Activated CD8-positive, alpha-beta T cell treated with anti-CD3 and anti-CD28 coated beads for 36 hours (primary cell): ENCODE measurements at regions not wholly inside any gene's neighbourhood (a gene's known extent, or its start where the extent isn't known, plus 50 kb on each side); places are given as distances from the start of the nearest gene placed in this dataset.

Source experiments
- ATAC-seq: fragments of 200-7000 bp; cut with Tn5 transposase; one replicate; pipeline ENCODE4 v1.10.0; 2021; ENCODE audit warnings: mild to moderate bottlenecking, moderate library complexity
- CTCF ChIA-PET: fragments of 350-600 bp; sonication (Branson Sonifier 250); formaldehyde crosslinking; loops from one replicate; lab custom pipeline; 2021; ENCODE audit warnings: antibody characterized with exemption; lab: Charles Lee
- POLR2A ChIA-PET: fragments of 350-600 bp; sonication (Branson Sonifier 250); formaldehyde crosslinking; loops from one replicate; lab custom pipeline; 2021; ENCODE audit warnings: antibody characterized with exemption; lab: Charles Lee
- DNase-seq: peaks from one replicate; pipeline ENCODE4 v3.0.0-alpha.2; 2020
- H3K27ac Mint-ChIP-seq: one replicate; pipeline ENCODE4 v1.8.0; 2021; ENCODE audit warnings: mild to moderate bottlenecking, mixed read lengths
- H3K27me3 Mint-ChIP-seq: one replicate; pipeline ENCODE4 v1.8.0; 2021; ENCODE audit warnings: mixed read lengths
- H3K36me3 Mint-ChIP-seq: one replicate; pipeline ENCODE4 v1.8.0; 2021; ENCODE audit warnings: low read depth, mixed read lengths
- H3K4me1 Mint-ChIP-seq: one replicate; pipeline ENCODE4 v1.8.0; 2021; ENCODE audit warnings: low read depth, mixed read lengths
- H3K4me3 Mint-ChIP-seq: one replicate; pipeline ENCODE4 v1.8.0; 2021; ENCODE audit warnings: mild to moderate bottlenecking, moderate library complexity, mixed read lengths
- H3K9me3 Mint-ChIP-seq: one replicate; pipeline ENCODE4 v1.8.0; 2021; ENCODE audit warnings: mixed read lengths
- CTCF ChIP-seq: fragments of 200-600 bp; IDR thresholded peaks from one replicate; pipeline ENCODE4 v1.8.0; 2022; ENCODE audit warnings: antibody characterized with exemption, mild to moderate bottlenecking
- intact Hi-C: fragments of 100-400 bp; cut with micrococcal nuclease; formaldehyde crosslinking; loops from one replicate; pipeline ENCODE4 v1.10.0; 2022

GRCh38 chr14:82122655-82123054 lies 589.0 kb upstream of the SEL1L start:
- no peak for TF ChIP-seq CTCF
- Mint-ChIP-seq H3K27ac (no peak overlapping the region), H3K4me3 (no peak overlapping the region), H3K9me3 (peaks cover 4% of the 10 kb centered on the region), H3K4me1 (no peaks in the 10 kb centered on the region), H3K27me3 (no peaks in the 10 kb centered on the region), H3K36me3 (no peaks in the 10 kb centered on the region)
- intact Hi-C loops, result no loop called here
- ATAC-seq (no peak), DNase-seq (no peak)
- ChIA-PET POLR2A (no interaction called here), CTCF (no interaction called here)

GRCh38 chr14:82124511-82124910 lies 590.9 kb upstream of the SEL1L start:
- DNase-seq, result no peak
- H3K9me3 Mint-ChIP-seq, result no peaks in the 10 kb centered on the region
- ATAC-seq, result no peak
- no peak for TF ChIP-seq CTCF
- ChIA-PET CTCF (no interaction called here), POLR2A (no interaction called here)
- intact Hi-C loops, result no loop called here
- no peaks in the 10 kb centered on the region for H3K27me3 Mint-ChIP-seq
- H3K4me1 Mint-ChIP-seq, result no peaks in the 10 kb centered on the region
- no peaks in the 10 kb centered on the region for H3K36me3 Mint-ChIP-seq
- no peak overlapping the region for H3K27ac Mint-ChIP-seq
- no peak overlapping the region for H3K4me3 Mint-ChIP-seq

DNA sequence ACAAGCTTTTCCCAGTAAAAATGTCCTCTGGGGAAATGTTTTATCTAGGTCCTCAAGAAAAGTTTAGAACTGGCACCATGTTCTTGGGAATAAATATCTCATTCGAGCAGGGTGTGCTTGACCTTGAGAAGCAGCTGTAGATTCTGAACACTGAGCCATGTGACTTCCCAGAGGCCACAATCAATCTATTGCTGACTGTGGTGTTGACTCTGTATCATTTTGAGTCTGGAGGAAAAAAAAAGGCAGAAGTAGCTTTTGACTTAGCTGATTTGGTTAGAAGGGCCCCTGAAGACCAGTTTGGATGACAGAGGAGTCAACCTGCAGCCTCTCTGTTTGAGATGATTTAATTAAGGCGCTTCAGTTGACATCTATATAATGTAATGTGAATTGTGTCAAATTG lies 592.4 kb upstream of the SEL1L start:
- Mint-ChIP-seq H3K4me3 (no peak overlapping the region), H3K27ac (no peak overlapping the region)
- CTCF ChIA-PET, result no interaction called here

GRCh38 chr14:82134411-82134810 lies 600.8 kb upstream of the SEL1L start:
- H3K27ac Mint-ChIP-seq, result no peak overlapping the region
- intact Hi-C loops, result no loop called here
- H3K27me3 Mint-ChIP-seq, result no peaks in the 10 kb centered on the region
- CTCF ChIA-PET, result no interaction called here
- POLR2A ChIA-PET, result no interaction called here
- ATAC-seq (no peak), DNase-seq (no peak)
- no peak for TF ChIP-seq CTCF
- no peak overlapping the region for H3K4me3 Mint-ChIP-seq
- H3K4me1 Mint-ChIP-seq, result no peaks in the 10 kb centered on the region
- no peaks in the 10 kb centered on the region for H3K36me3 Mint-ChIP-seq
- peaks cover 6% of the 10 kb centered on the region for H3K9me3 Mint-ChIP-seq

More for the DNA sequence above, 592.4 kb upstream of the SEL1L start:
- Mint-ChIP-seq H3K36me3 (no peaks in the 10 kb centered on the region), H3K4me1 (no peaks in the 10 kb centered on the region), H3K27me3 (no peaks in the 10 kb centered on the region), H3K9me3 (peaks cover 4% of the 10 kb centered on the region)
- POLR2A ChIA-PET, result no interaction called here
- DNase-seq (no peak), ATAC-seq (no peak)
- intact Hi-C loops, result no loop called here
- TF ChIP-seq CTCF, result no peak

GRCh38 chr14:82138431-82138830 lies 604.8 kb upstream of the SEL1L start:
- Mint-ChIP-seq H3K27ac (no peak overlapping the region), H3K4me1 (no peaks in the 10 kb centered on the region), H3K27me3 (no peaks in the 10 kb centered on the region), H3K9me3 (peaks cover 8% of the 10 kb centered on the region), H3K4me3 (no peak overlapping the region), H3K36me3 (no peaks in the 10 kb centered on the region)
- ChIA-PET CTCF (no interaction called here), POLR2A (no interaction called here)
- intact Hi-C loops, result no loop called here
- ATAC-seq (no peak), DNase-seq (no peak)
- no peak for TF ChIP-seq CTCF
